ENCODE measurements at regions not wholly inside any gene's neighbourhood (a gene's known extent, or its start where the extent isn't known, plus 50 kb on each side); places are given as distances from the start of the nearest gene placed in this dataset.

DNA sequence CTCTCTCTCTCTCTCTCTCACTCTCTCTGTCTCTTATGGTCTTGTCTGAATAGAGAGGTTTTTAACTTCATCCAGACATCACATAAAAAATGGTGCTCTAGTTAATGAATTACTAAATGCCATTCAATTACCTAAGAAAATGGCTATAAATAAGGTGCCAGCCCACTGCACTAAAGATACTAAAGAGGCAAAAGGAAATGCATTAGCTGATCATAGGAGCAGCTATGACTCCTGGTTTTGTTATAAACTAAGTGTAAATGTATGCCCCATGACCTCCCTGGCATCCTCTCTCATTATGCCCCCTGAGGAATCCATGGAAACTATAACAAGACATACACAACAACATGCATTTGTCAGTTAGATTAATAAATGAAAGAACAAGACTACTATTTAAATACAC is 57.5 kb upstream of the PDC start:
- DNase-seq (ENCODE audit: low read depth), result no peak
- TF ChIP-seq, protein P1, sequence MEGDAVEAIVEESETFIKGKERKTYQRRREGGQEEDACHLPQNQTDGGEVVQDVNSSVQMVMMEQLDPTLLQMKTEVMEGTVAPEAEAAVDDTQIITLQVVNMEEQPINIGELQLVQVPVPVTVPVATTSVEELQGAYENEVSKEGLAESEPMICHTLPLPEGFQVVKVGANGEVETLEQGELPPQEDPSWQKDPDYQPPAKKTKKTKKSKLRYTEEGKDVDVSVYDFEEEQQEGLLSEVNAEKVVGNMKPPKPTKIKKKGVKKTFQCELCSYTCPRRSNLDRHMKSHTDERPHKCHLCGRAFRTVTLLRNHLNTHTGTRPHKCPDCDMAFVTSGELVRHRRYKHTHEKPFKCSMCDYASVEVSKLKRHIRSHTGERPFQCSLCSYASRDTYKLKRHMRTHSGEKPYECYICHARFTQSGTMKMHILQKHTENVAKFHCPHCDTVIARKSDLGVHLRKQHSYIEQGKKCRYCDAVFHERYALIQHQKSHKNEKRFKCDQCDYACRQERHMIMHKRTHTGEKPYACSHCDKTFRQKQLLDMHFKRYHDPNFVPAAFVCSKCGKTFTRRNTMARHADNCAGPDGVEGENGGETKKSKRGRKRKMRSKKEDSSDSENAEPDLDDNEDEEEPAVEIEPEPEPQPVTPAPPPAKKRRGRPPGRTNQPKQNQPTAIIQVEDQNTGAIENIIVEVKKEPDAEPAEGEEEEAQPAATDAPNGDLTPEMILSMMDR (conservative IDR thresholded peaks at IDR 0.05; ENCODE audit: low read length), result no peak
- H3K4me3 ChIP-seq (ENCODE audit: low read length), result no peak overlapping the region

DNA sequence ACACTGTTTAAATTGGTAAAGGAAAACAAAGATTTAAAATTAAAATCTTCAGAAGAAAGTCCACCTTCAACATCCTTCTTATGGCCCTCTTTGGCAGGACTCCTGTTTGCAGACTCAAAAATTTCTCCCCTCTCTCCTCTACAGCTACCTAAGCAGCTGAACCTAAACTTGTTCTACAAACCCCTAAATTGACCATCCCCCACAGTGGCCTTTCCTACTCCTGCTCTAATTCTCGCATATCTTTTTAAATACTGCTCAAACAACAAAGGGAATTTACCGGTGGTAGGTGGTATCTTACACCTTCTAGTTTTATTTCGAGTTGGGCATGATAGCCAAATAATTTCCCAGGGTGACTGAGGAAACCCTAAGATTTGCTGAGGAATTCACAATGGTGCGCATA is 53.5 kb upstream of the PDC start:
- TF ChIP-seq, protein P1 (conservative IDR thresholded peaks at IDR 0.05; ENCODE audit: low read length), result no peak
- no peak for DNase-seq (ENCODE audit: low read depth)
- H3K4me3 ChIP-seq (ENCODE audit: low read length), result no peak overlapping the region

DNA sequence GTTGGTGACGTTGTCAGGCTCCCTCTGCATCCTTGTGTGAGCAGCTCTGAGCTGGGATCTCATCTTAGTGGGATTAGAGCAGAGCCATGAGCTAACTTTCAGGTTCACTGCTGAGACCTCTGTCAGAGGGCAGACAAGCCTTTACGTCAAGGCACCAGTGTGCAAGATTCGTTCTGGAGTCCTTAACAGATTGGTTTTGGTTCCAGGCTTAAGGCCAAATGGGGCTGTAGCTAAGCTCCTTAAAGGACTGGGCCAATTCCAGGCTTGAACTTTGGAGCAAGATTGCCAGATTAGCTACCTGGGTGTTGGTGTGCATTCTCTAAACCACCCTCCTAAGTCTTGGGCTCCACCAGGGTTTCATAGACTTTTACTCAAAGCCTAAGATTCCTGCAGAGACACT is 52.6 kb upstream of the PDC start:
- no peak for DNase-seq (ENCODE audit: low read depth)

DNA sequence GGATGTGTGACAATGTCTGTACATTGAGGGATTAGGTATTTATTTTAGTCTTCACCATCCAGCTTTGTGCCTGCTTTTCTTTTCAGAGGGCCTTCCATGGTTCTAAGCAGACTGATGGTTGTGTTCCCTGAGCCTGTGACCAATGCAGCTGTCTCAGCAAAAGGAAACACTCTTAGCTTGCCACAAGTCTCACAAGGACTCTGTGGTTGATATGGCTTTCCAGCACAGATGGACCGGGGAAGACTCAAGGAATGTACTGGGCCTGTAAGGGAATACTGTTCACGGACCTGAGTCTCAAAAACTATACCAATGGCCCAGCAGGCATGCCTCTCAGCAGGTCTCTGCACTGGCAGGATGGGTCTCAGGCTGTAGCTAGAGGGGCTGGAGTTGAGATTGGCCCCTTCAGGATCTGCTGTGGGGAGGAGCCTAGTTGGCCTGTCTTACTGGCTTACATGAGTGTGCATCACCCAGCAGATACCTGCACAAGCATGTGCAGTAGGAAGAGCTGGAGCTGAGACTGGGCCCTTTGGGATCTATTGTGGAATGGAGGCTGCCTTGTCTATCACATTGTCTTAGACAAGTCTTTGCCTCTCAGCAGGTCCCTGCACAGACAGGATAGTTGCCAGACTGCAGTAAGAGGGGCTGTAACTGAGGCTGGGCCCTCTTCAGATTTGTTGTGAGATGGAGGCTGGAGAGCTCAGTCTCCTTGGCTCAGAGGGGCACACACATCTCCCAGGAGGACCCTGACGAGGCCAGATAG is 52.0 kb upstream of the PDC start:
- TF ChIP-seq, protein P1 (conservative IDR thresholded peaks at IDR 0.05; ENCODE audit: low read length), result no peak
- no peak for DNase-seq (ENCODE audit: low read depth)
- H3K4me3 ChIP-seq (ENCODE audit: low read length), result no peak overlapping the region

More for the DNA sequence above, 52.6 kb upstream of the PDC start:
- TF ChIP-seq, protein P1 (conservative IDR thresholded peaks at IDR 0.05; ENCODE audit: low read length), result no peak
- no peak overlapping the region for H3K4me3 ChIP-seq (ENCODE audit: low read length)

DNA sequence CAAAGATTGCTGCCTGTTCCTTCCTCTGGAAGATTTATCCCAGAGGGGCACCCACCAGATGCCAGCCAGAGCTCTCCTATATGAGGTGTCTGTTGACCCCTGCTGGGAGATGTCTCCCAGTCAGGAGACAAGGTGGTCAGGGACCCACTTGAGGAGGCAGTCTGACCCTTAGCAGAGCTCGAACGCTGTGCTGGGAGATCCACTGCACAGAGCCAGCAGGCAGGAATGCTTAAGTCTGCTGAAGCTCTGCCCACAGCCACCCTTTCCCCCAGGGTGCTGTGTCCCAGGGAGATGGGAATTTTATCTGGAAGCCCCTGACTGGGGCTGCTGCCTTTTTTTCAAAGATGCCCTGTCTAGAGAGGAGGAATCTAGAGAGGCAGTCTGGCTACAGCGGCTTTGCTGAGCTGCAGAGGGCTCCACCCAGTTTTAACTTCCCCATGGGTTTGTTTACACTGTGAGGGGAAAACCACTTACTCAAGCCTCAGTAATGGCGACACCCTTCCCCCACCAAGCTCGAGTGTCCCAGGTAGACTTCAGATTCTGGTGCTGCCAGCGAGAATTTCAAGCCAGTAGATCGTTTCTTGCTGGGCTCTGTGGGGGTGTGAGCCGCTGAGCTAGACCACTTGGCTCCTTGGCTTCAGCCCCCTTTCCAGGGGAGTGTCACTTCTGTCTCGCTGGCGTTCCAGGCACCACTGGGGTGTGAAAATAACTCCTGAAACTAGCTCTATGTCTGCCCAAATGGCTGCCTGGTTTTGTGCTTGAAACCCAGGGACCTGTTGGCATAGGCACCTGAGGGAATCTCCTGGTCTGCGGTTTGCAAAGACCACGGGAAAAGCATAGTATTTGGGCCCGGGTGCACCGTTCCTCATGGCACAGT is 51.1 kb upstream of the PDC start:
- H3K4me3 ChIP-seq (ENCODE audit: low read length), result no peak overlapping the region
- TF ChIP-seq, protein P1 (conservative IDR thresholded peaks at IDR 0.05; ENCODE audit: low read length), result no peak
- no peak for DNase-seq (ENCODE audit: low read depth)
